22Rv1 (cell line): ENCODE measurements at regions not wholly inside any gene's neighbourhood (a gene's known extent, or its start where the extent isn't known, plus 50 kb on each side); places are given as distances from the start of the nearest gene placed in this dataset.

Experiments
- CTCF ChIP-seq: fragments of 450-650 bp; IDR thresholded peaks from 2 replicates; pipeline ENCODE4 v1.5.1; 2017; ENCODE audit warnings: mild to moderate bottlenecking
- ZFX ChIP-seq: fragments of 450-650 bp; IDR thresholded peaks from 2 replicates; pipeline ENCODE4 v1.6.1; 2017; ENCODE audit warnings: antibody characterized with exemption, borderline replicate concordance

- TF ChIP-seq CTCF (no peak), ZFX (no peak)
Observed at GRCh38 chr11:15758857-15759465, 597.4 kb downstream of the SOX6 start.
